Neural progenitor cell (in vitro differentiated cells): ENCODE measurements at regions not wholly inside any gene's neighbourhood (a gene's known extent, or its start where the extent isn't known, plus 50 kb on each side); places are given as distances from the start of the nearest gene placed in this dataset.

Experiments used
- EZH2phosphoT487 ChIP-seq: fragments of 200-600 bp; sonication (generic); IDR thresholded peaks from 2 replicates; pipeline ENCODE4 v1.6.1; 2017; ENCODE audit warnings: antibody characterized with exemption
- TF ChIP-seq, protein P1 (sequence below): fragments of 200-600 bp; sonication (generic); IDR thresholded peaks from 2 replicates; pipeline ENCODE4 v1.5.1; 2017; ENCODE audit warnings: antibody characterized with exemption, mild to moderate bottlenecking

DNA sequence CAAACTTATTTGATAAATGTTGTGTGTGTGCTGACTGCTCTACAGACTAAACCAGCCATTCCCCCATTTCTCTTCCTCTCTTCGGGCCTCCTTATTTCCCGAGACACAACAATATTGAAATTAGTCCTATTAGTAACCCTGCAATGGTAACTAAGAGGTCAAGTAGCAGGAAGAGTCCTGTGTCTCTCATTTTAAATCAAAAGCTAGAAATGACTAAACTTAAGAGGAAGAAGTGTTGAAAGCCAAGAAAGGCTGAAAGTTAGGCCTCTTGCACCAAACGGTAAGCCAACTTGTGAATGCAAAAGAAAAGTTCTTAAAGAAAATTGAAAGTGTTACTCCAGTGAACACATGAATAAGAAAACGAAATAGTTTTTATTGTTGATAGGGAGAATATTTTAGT is 357.8 kb upstream of the SLC7A11 start:
- TF ChIP-seq, protein P1, sequence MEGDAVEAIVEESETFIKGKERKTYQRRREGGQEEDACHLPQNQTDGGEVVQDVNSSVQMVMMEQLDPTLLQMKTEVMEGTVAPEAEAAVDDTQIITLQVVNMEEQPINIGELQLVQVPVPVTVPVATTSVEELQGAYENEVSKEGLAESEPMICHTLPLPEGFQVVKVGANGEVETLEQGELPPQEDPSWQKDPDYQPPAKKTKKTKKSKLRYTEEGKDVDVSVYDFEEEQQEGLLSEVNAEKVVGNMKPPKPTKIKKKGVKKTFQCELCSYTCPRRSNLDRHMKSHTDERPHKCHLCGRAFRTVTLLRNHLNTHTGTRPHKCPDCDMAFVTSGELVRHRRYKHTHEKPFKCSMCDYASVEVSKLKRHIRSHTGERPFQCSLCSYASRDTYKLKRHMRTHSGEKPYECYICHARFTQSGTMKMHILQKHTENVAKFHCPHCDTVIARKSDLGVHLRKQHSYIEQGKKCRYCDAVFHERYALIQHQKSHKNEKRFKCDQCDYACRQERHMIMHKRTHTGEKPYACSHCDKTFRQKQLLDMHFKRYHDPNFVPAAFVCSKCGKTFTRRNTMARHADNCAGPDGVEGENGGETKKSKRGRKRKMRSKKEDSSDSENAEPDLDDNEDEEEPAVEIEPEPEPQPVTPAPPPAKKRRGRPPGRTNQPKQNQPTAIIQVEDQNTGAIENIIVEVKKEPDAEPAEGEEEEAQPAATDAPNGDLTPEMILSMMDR: no peak
- TF ChIP-seq EZH2phosphoT487: no peak
